Keratinocyte (primary cell): ENCODE measurements at regions not wholly inside any gene's neighbourhood (a gene's known extent, or its start where the extent isn't known, plus 50 kb on each side); places are given as distances from the start of the nearest gene placed in this dataset.

Experiments
- DNase-seq: peaks from one replicate; pipeline ENCODE4 v3.0.0-alpha.2; 2011; ENCODE audit warnings: low read depth, missing footprints, low spot score
- FAIRE-seq: peaks from 2 replicates; lab custom pipeline; 2011; peaks lifted over from hg19 to GRCh38; lab: Jason Lieb, UNC
- H2AFZ ChIP-seq: 2 replicates; pipeline ENCODE4 v1.6.0; 2012; ENCODE audit warnings: low read length, control low read depth, inconsistent platforms; ENCODE audit not compliant: control insufficient read depth
- H3K27ac ChIP-seq: 2 replicates; pipeline ENCODE4 v1.5.1; 2011; ENCODE audit warnings: low read length; ENCODE audit not compliant: control insufficient read depth, insufficient read depth
- H3K27me3 ChIP-seq: 3 replicates; pipeline ENCODE4 v1.6.0; 2011; ENCODE audit warnings: low read length; ENCODE audit not compliant: control insufficient read depth, insufficient read depth; ENCODE audit errors: extremely low read depth
- H3K36me3 ChIP-seq, 2 experiments: 2 replicates in 1 of 2; 3 replicates in 1 of 2; pipeline ENCODE4 v1.5.1; 2011; ENCODE audit warnings: low read length in 2 of 2, mild to moderate bottlenecking in 1 of 2; ENCODE audit not compliant: control insufficient read depth in 2 of 2, insufficient read depth in 2 of 2; ENCODE audit errors: extremely low read depth in 1 of 2
- H3K4me1 ChIP-seq: 3 replicates; pipeline ENCODE4 v1.5.1; 2011; ENCODE audit warnings: low read length; ENCODE audit not compliant: control insufficient read depth, insufficient read depth; ENCODE audit errors: extremely low read depth
- H3K4me2 ChIP-seq: 3 replicates; pipeline ENCODE4 v1.6.0; 2011; ENCODE audit warnings: low read depth, low read length; ENCODE audit not compliant: control insufficient read depth, insufficient read depth; ENCODE audit errors: extremely low read depth
- H3K4me3 ChIP-seq, 3 experiments: fragments of 200-600 bp in 1 of 3; sonication (generic) in 1 of 3; 2 replicates in 2 of 3; 3 replicates in 1 of 3; pipeline ENCODE4 v1.5.1; 2011 to 2016; ENCODE audit warnings: low read length in 3 of 3, mild to moderate bottlenecking in 3 of 3, control low read depth in 2 of 3, inconsistent platforms in 1 of 3, low read depth in 1 of 3, mixed read lengths in 1 of 3, mixed run types in 1 of 3, moderate library complexity in 1 of 3; ENCODE audit not compliant: control insufficient read depth in 2 of 3, insufficient read depth in 2 of 3; ENCODE audit errors: extremely low read depth in 1 of 3
- H3K79me2 ChIP-seq: 2 replicates; pipeline ENCODE4 v1.6.0; 2012; ENCODE audit warnings: low read length; ENCODE audit not compliant: control insufficient read depth, insufficient read depth
- H3K9ac ChIP-seq: 3 replicates; pipeline ENCODE4 v1.6.0; 2011; ENCODE audit warnings: low read length; ENCODE audit not compliant: control insufficient read depth, insufficient read depth; ENCODE audit errors: extremely low read depth
- H3K9me1 ChIP-seq: 3 replicates; pipeline ENCODE4 v1.6.0; 2011; ENCODE audit warnings: low read length; ENCODE audit not compliant: control insufficient read depth, insufficient read depth; ENCODE audit errors: extremely low read depth
- H3K9me3 ChIP-seq: 2 replicates; pipeline ENCODE4 v1.5.1; 2012; ENCODE audit warnings: low read depth, low read length; ENCODE audit not compliant: control insufficient read depth
- H4K20me1 ChIP-seq: 3 replicates; pipeline ENCODE4 v1.6.0; 2011; ENCODE audit warnings: low read length; ENCODE audit not compliant: control insufficient read depth, insufficient read depth; ENCODE audit errors: extremely low read depth
- EZH2 ChIP-seq: IDR thresholded peaks from one replicate; pipeline ENCODE4 v1.6.1; 2012; ENCODE audit warnings: inconsistent platforms, mild to moderate bottlenecking, low read length, moderate library complexity
- dilution Hi-C: fragments of 300-500 bp; cut with MboI; formaldehyde crosslinking; loops from one replicate; pipeline ENCODE4 v1.7.0; 2020; ENCODE audit warnings: low sequenced_read_pairs; ENCODE audit not compliant: extremely low pct_ligation_motif_present
- TF ChIP-seq, protein P1 (sequence below), 3 experiments: IDR thresholded peaks in 1 of 3; conservative IDR thresholded peaks in 1 of 3; optimal IDR thresholded peaks in 1 of 3; 2 replicates in 2 of 3; 3 replicates in 1 of 3; pipeline versions ENCODE3 to v1.5.1; 2011; ENCODE audit warnings: low read length in 3 of 3, mild to moderate bottlenecking in 3 of 3, moderate library complexity in 2 of 3, control low read depth in 1 of 3, inconsistent platforms in 1 of 3; ENCODE audit not compliant: insufficient read depth in 2 of 3; ENCODE audit errors: extremely low read depth in 1 of 3

DNA sequence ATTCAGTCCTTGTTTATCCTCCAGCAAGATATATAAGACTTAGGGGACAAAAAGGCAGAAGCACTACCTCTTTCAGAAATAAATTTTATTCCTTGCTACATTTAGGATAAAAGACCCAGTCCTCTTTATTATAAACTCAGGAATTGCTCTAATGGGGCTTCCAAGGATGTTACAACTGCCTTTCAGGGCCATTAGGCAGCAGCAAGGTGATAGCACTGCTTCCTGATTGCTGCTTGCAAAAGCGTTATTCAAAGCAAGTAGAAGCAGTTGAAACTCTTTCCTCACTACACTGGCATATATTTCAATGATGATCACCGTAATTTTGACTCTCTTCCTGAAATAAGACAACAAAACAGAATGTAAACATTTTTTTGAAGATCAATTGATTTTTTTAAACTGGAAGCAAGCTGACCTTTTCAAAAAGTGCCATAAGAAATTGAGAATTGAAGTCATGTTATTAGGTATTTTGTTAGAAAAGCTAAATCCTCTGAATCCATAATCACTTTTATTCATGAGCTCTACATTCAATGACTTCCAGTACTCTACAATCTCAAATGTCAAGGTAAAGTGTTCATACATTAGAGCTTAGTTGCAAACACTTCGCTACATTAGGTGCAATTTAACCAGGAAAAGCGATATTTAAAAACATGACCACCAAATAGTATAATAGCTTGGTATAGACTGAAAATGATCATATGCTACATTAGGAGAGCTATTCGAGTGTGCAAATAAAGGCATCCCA lies 233.4 kb upstream of the SYT10 start:
- no peaks in the 10 kb centered on the region for H3K9me1 ChIP-seq
- no peak for FAIRE-seq
- no peak for TF ChIP-seq EZH2
- TF ChIP-seq, protein P1, sequence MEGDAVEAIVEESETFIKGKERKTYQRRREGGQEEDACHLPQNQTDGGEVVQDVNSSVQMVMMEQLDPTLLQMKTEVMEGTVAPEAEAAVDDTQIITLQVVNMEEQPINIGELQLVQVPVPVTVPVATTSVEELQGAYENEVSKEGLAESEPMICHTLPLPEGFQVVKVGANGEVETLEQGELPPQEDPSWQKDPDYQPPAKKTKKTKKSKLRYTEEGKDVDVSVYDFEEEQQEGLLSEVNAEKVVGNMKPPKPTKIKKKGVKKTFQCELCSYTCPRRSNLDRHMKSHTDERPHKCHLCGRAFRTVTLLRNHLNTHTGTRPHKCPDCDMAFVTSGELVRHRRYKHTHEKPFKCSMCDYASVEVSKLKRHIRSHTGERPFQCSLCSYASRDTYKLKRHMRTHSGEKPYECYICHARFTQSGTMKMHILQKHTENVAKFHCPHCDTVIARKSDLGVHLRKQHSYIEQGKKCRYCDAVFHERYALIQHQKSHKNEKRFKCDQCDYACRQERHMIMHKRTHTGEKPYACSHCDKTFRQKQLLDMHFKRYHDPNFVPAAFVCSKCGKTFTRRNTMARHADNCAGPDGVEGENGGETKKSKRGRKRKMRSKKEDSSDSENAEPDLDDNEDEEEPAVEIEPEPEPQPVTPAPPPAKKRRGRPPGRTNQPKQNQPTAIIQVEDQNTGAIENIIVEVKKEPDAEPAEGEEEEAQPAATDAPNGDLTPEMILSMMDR (optimal IDR thresholded peaks at IDR 0.05 in 1 of 3, IDR thresholded peaks at IDR 0.05 in 1 of 3, conservative IDR thresholded peaks at IDR 0.05 in 1 of 3; ENCODE audit: extremely low read depth in 1 of 3, insufficient read depth in 2 of 3, low read length in 3 of 3), result no peak
- no peaks in the 10 kb centered on the region for H3K4me1 ChIP-seq
- DNase-seq, result no peak
- H3K4me2 ChIP-seq, result no peak overlapping the region
- H3K9ac ChIP-seq, result no peak overlapping the region
- H3K36me3 ChIP-seq, result no peaks in the 10 kb centered on the region
- no peak overlapping the region for H2AFZ ChIP-seq
- H3K9me3 ChIP-seq, result no peaks in the 10 kb centered on the region
- dilution Hi-C loops, result no loop called here
- no peak overlapping the region for H3K4me3 ChIP-seq
- no peak overlapping the region for H3K27ac ChIP-seq
- no peaks in the 10 kb centered on the region for H3K27me3 ChIP-seq
- no peaks in the 10 kb centered on the region for H3K79me2 ChIP-seq
- H4K20me1 ChIP-seq, result no peaks in the 10 kb centered on the region

DNA sequence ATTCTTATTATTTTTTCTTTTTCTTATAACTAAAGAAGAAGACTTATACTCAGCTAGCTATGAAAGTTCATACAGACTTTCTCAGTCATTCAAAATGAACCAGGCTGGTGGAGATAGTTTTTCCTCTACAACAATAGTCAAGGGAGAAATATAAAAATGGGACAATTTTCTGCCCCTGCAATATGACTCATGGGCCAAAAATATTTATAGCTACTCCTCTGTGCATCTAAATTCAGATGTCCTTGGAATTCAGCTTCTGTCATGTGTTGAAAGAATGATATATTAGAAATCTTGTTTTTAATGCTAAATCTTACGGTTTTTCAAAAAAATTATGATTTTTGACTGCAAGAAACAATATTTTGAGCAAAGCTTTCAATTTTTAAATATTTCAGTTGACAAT lies 237.2 kb upstream of the SYT10 start:
- DNase-seq (no peak), FAIRE-seq (no peak)
- H3K9me1 ChIP-seq, result no peaks in the 10 kb centered on the region
- dilution Hi-C loops, result no loop called here
- no peaks in the 10 kb centered on the region for H3K79me2 ChIP-seq
- no peak overlapping the region for H3K9ac ChIP-seq
- no peaks in the 10 kb centered on the region for H4K20me1 ChIP-seq
- no peaks in the 10 kb centered on the region for H3K9me3 ChIP-seq
- no peak for TF ChIP-seq EZH2
- TF ChIP-seq, protein P1 (optimal IDR thresholded peaks at IDR 0.05 in 1 of 3, IDR thresholded peaks at IDR 0.05 in 1 of 3, conservative IDR thresholded peaks at IDR 0.05 in 1 of 3; ENCODE audit: extremely low read depth in 1 of 3, insufficient read depth in 2 of 3, low read length in 3 of 3), result no peak
- no peak overlapping the region for H2AFZ ChIP-seq
- H3K27ac ChIP-seq, result no peak overlapping the region
- H3K36me3 ChIP-seq, result no peaks in the 10 kb centered on the region
- H3K4me3 ChIP-seq, result no peak overlapping the region
- no peaks in the 10 kb centered on the region for H3K27me3 ChIP-seq
- H3K4me1 ChIP-seq, result no peaks in the 10 kb centered on the region
- H3K4me2 ChIP-seq, result no peak overlapping the region
